ENCODE measurements at regions not wholly inside any gene's neighbourhood (a gene's known extent, or its start where the extent isn't known, plus 50 kb on each side); places are given as distances from the start of the nearest gene placed in this dataset.

GRCh38 chr1:82483146-82483545 lies 682.4 kb downstream of the ADGRL2 start:
- TF ChIP-seq CTCF (conservative IDR thresholded peaks at IDR 0.05) (no peak), ZFX (IDR thresholded peaks at IDR 0.05) (no peak)
- H3K27ac ChIP-seq: no peak overlapping the region

DNA sequence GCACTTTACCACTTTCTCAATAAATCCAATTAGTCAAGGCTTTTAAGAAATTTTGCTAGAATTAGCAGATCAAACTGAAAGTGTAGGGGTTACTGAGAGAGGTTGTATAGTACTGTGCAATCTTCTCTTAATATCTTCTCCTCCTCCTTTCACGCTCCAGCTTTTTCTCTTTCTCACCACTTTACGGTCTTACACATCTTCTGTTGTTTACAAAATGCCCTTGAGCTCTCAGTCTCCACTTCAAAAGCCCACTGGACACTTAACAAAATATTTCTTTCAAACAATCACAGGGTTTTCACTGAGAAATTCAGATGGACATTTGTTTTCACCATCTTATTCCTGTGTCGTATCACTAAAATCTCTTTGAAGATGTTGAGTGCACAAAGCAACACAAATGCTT lies 678.2 kb downstream of the ADGRL2 start:
- no peak overlapping the region for H3K27ac ChIP-seq
- TF ChIP-seq CTCF (conservative IDR thresholded peaks at IDR 0.05) (no peak), ZFX (IDR thresholded peaks at IDR 0.05) (no peak)

DNA sequence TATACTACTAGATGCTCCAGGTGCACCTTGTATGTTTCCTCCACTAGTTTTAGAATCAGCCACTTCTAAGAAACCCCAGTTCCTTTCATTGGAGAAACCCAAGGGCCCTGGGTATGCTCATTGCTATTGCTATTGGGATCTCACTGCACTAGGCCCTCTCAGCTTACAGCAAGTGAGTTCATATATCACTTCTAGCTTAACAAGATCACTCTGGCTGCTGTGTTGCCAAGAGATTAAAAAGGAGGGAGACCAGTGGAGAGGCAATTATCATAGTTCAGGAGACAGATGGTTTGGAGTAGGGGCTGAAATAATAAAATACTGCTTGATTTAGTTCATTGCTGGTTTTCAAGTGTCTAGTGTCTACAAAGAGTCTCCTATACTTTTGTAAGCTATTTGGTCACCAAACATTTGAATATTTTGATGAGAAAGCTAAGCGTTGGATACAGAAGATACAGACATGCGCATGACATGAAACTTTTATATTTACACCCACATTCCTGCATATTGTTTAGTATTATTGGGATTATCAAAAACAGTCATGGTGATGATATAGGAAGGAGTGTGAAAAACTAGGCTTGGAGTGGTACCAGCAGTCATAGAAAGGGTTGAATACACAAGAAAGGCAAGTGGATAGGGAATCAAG lies 671.9 kb downstream of the ADGRL2 start:
- TF ChIP-seq ZFX (IDR thresholded peaks at IDR 0.05) (no peak), CTCF (conservative IDR thresholded peaks at IDR 0.05) (no peak)
- no peak overlapping the region for H3K27ac ChIP-seq

- TF ChIP-seq ZFX (IDR thresholded peaks at IDR 0.05) (no peak), CTCF (conservative IDR thresholded peaks at IDR 0.05) (no peak)
Observed at GRCh38 chr1:82466891-82467290, 666.2 kb downstream of the ADGRL2 start.

DNA sequence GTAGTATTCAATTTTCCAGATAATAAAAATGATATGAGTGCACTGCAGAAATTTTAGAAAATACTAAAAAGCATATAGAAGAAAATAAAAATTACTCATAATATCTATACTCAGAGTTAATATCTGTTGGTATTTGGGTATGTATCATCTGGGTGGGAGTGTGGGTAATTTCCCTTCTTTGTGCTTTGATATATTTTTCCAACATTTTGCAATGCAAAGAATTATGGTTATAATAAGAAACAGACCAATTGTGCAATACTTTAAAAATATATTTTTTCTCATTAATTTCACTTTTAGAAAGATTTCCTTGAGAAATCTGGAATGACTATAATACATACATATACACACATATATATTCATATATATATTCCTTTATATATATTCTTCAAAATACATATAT lies 665.7 kb downstream of the ADGRL2 start:
- no peak for TF ChIP-seq ZFX (IDR thresholded peaks at IDR 0.05)
- no peak for TF ChIP-seq CTCF (conservative IDR thresholded peaks at IDR 0.05)
- H3K27ac ChIP-seq: no peak overlapping the region

More at GRCh38 chr1:82466891-82467290, 666.2 kb downstream of the ADGRL2 start:
- H3K27ac ChIP-seq: no peak overlapping the region

GRCh38 chr1:82465024-82465423 lies 664.3 kb downstream of the ADGRL2 start:
- no peak overlapping the region for H3K27ac ChIP-seq
- TF ChIP-seq CTCF (conservative IDR thresholded peaks at IDR 0.05): no peak
- TF ChIP-seq ZFX (IDR thresholded peaks at IDR 0.05): no peak

DNA sequence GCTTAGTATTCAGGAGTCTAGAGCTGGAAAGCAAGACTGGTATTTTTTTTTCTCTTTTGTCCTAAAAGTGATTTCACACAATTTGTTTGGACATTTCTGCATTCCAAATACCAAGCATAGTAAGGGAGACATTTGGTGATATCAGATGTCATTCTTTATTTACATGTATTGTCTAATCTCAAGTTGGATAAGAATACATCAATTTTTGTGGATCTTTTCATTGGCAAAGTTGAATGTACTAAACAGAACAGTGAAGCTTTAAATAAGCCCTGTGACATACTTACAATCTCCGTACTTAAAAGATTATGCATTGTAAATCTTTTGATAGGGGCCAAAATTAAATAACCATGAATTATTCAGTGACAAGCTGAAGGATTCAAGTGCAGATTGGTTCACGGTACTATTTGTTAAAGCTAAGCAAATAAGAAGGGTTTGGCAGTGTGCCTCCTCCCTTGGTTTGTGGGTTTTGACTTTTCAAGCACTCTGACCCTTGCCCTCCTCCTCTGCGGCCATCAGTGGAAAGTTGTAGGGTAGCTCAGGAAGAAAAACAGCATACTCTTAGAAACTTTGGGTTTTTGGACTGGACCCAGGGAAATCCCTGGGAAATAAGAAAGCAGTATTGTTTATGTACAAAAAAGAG lies 663.7 kb downstream of the ADGRL2 start:
- TF ChIP-seq ZFX (IDR thresholded peaks at IDR 0.05): no peak
- no peak for TF ChIP-seq CTCF (conservative IDR thresholded peaks at IDR 0.05)
- H3K27ac ChIP-seq: no peak overlapping the region

Data from C4-2B (cell line).